ENCODE measurements at regions not wholly inside any gene's neighbourhood (a gene's known extent, or its start where the extent isn't known, plus 50 kb on each side); places are given as distances from the start of the nearest gene placed in this dataset.
"Not testable (repeated sequence)": the region's sequence is repeated elsewhere in the genome, so short reads cannot be mapped to it uniquely, and the experiment has no call there.

- intact Hi-C loops (cut with DNase I), result not testable (repeated sequence)
- peak in 5 of 10 donors; percentile 9 to 77 (median 30) for DNase-seq
Observed at GRCh38 chr21:5065240-5066211, 5455.9 kb upstream of the TPTE start.

- DNase-seq; intact Hi-C loops (cut with DNase I): not testable (repeated sequence)
Observed at GRCh38 chr21:5066682-5067251, 5454.6 kb upstream of the TPTE start.

GRCh38 chr21:5067326-5068048 lies 5453.9 kb upstream of the TPTE start:
- DNase-seq; intact Hi-C loops (cut with DNase I): not testable (repeated sequence)

GRCh38 chr21:5068649-5069048 lies 5452.7 kb upstream of the TPTE start:
- DNase-seq; intact Hi-C loops (cut with DNase I): not testable (repeated sequence)

- DNase-seq; intact Hi-C loops (cut with DNase I): not testable (repeated sequence)
Observed at GRCh38 chr21:5071180-5071579, 5450.2 kb upstream of the TPTE start.

- DNase-seq; intact Hi-C loops (cut with DNase I): not testable (repeated sequence)
Observed at GRCh38 chr21:5076854-5077253, 5444.5 kb upstream of the TPTE start.

GRCh38 chr21:5079361-5079760 lies 5442.0 kb upstream of the TPTE start:
- intact Hi-C loops (cut with DNase I); DNase-seq: not testable (repeated sequence)

- DNase-seq; intact Hi-C loops (cut with DNase I): not testable (repeated sequence)
Observed at GRCh38 chr21:5080015-5080414, 5441.4 kb upstream of the TPTE start.

GRCh38 chr21:5084246-5084645 lies 5437.1 kb upstream of the TPTE start:
- peak in 6 of 10 donors; percentile 3 to 80 (median 36) for DNase-seq
- intact Hi-C loops (cut with DNase I), result not testable (repeated sequence)

GRCh38 chr21:5085456-5085855 lies 5435.9 kb upstream of the TPTE start:
- DNase-seq, result peak in 1 of 10 donors; percentile 34

GRCh38 chr21:5086416-5086815 lies 5435.0 kb upstream of the TPTE start:
- peak in 2 of 10 donors; percentile 30 to 82 for DNase-seq
- intact Hi-C loops (cut with DNase I), result not testable (repeated sequence)

More at GRCh38 chr21:5085456-5085855, 5435.9 kb upstream of the TPTE start:
- intact Hi-C loops (cut with DNase I), result not testable (repeated sequence)

GRCh38 chr21:5088820-5089219 lies 5432.6 kb upstream of the TPTE start:
- DNase-seq; intact Hi-C loops (cut with DNase I): not testable (repeated sequence)

- intact Hi-C loops (cut with DNase I), result not testable (repeated sequence)
- peak in 3 of 10 donors; percentile 7 to 22 (median 8) for DNase-seq
Observed at GRCh38 chr21:5089399-5090089, 5431.8 kb upstream of the TPTE start.

- intact Hi-C loops (cut with DNase I), result not testable (repeated sequence)
- DNase-seq, result peak in 3 of 10 donors; percentile 33 to 46 (median 43)
Observed at GRCh38 chr21:5090132-5091079, 5431.0 kb upstream of the TPTE start.

- intact Hi-C loops (cut with DNase I), result not testable (repeated sequence)
Observed at GRCh38 chr21:5091274-5091673, 5430.1 kb upstream of the TPTE start.

GRCh38 chr21:5095628-5096027 lies 5425.8 kb upstream of the TPTE start:
- DNase-seq, result peak in 5 of 10 donors; percentile 2 to 78 (median 16)
- intact Hi-C loops (cut with DNase I), result not testable (repeated sequence)

More at GRCh38 chr21:5091274-5091673, 5430.1 kb upstream of the TPTE start:
- DNase-seq, result not testable (repeated sequence)

GRCh38 chr21:5098010-5098743 lies 5423.2 kb upstream of the TPTE start:
- DNase-seq, result peak in 4 of 10 donors; percentile 1 to 72 (median 11)
- intact Hi-C loops (cut with DNase I), result not testable (repeated sequence)

- DNase-seq; intact Hi-C loops (cut with DNase I): not testable (repeated sequence)
Observed at GRCh38 chr21:5100604-5101174, 5420.7 kb upstream of the TPTE start.
